Hematopoietic multipotent progenitor cell treated with erythropoietin and hydrocortisone succinate and interleukin-3 and kit ligand, for 17 days (in vitro differentiated cells): ENCODE measurements at regions not wholly inside any gene's neighbourhood (a gene's known extent, or its start where the extent isn't known, plus 50 kb on each side); places are given as distances from the start of the nearest gene placed in this dataset.
"Not testable (repeated sequence)": the region's sequence is repeated elsewhere in the genome, so short reads cannot be mapped to it uniquely, and the experiment has no call there.

Experiments
- DNase-seq: peaks from one replicate; pipeline ENCODE4 v3.0.0-alpha.2; 2015; ENCODE audit warnings: low spot score

- DNase-seq: no peak
Measured at GRCh38 chr1:29683472-29683871, 447.1 kb downstream of the PTPRU start.

- DNase-seq: no peak
Measured at GRCh38 chr1:29682919-29683295, 446.6 kb downstream of the PTPRU start.

- no peak for DNase-seq
Measured at GRCh38 chr1:29682171-29682918, 446.0 kb downstream of the PTPRU start.

- DNase-seq: not testable (repeated sequence)
Measured at GRCh38 chr1:29681416-29681815, 445.1 kb downstream of the PTPRU start.

GRCh38 chr1:29679828-29680558 lies 443.7 kb downstream of the PTPRU start:
- DNase-seq: no peak

- DNase-seq: no peak
Measured at GRCh38 chr1:29679316-29679715, 443.0 kb downstream of the PTPRU start.

- DNase-seq: no peak
Measured at GRCh38 chr1:29677028-29678024, 441.0 kb downstream of the PTPRU start.

GRCh38 chr1:29676496-29676895 lies 440.2 kb downstream of the PTPRU start:
- no peak for DNase-seq

- DNase-seq: no peak
Measured at GRCh38 chr1:29675481-29676263, 439.4 kb downstream of the PTPRU start.

GRCh38 chr1:29674627-29675326 lies 438.5 kb downstream of the PTPRU start:
- no peak for DNase-seq

GRCh38 chr1:29673669-29674626 lies 437.6 kb downstream of the PTPRU start:
- DNase-seq: no peak

GRCh38 chr1:29673228-29673500 lies 436.8 kb downstream of the PTPRU start:
- no peak for DNase-seq

GRCh38 chr1:29672416-29673227 lies 436.3 kb downstream of the PTPRU start:
- DNase-seq: no peak

GRCh38 chr1:29671446-29672356 lies 435.4 kb downstream of the PTPRU start:
- DNase-seq: no peak

- no peak for DNase-seq
Measured at GRCh38 chr1:29670752-29671151, 434.4 kb downstream of the PTPRU start.

GRCh38 chr1:29669912-29670311 lies 433.6 kb downstream of the PTPRU start:
- no peak for DNase-seq

- DNase-seq: no peak
Measured at GRCh38 chr1:29669158-29669871, 433.0 kb downstream of the PTPRU start.
